ENCODE measurements at regions not wholly inside any gene's neighbourhood (a gene's known extent, or its start where the extent isn't known, plus 50 kb on each side); places are given as distances from the start of the nearest gene placed in this dataset.

GRCh38 chr18:61718944-61719343 is 173.9 kb downstream of the RNF152 start:
- H3K27ac ChIP-seq (ENCODE audit: low read depth, low read length), result no peak overlapping the region
- H3K9ac ChIP-seq (ENCODE audit: low read length), result no peak overlapping the region
- H2AFZ ChIP-seq (ENCODE audit: low read depth, low read length, poor library complexity, severe bottlenecking), result no peak overlapping the region
- no TSS peak for BruUV-seq (replicated peaks)
- ChIA-PET POLR2A (no interaction called here), RAD21 (ENCODE audit: low non-redundant PET in 1 of 2, low total read pairs in 2 of 2, uncharacterized antibody in 2 of 2, unreplicated experiment in 2 of 2) (no interaction called here), CTCF (no interaction called here)
- no peaks in the 10 kb centered on the region for H3K79me2 ChIP-seq (ENCODE audit: insufficient read depth, low read length)
- no peaks in the 10 kb centered on the region for H4K20me1 ChIP-seq (ENCODE audit: insufficient read depth)
- peaks cover 21% of the 10 kb centered on the region for H3K27me3 ChIP-seq (ENCODE audit: insufficient read depth, low read length)
- no peak overlapping the region for H3K4me3 ChIP-seq (replicated peaks in 1 of 2; ENCODE audit: low read depth in 1 of 2, low read length in 2 of 2)
- no peaks in the 10 kb centered on the region for H3K9me2 ChIP-seq (ENCODE audit: insufficient read depth)
- DNase-seq (ENCODE audit: low read depth, low spot score) (no peak), ATAC-seq (no peak)
- H3K9me3 ChIP-seq (ENCODE audit: control insufficient read depth in 1 of 2, insufficient read depth in 1 of 2, low read depth in 1 of 2, low read length in 2 of 2), result no peaks in the 10 kb centered on the region
- H3K4me2 ChIP-seq (ENCODE audit: low read length), result no peak overlapping the region
- H3K36me3 ChIP-seq (ENCODE audit: control insufficient read depth in 1 of 2, insufficient read depth in 2 of 2, low read length in 2 of 2), result no peaks in the 10 kb centered on the region
- intact Hi-C loops (cut with micrococcal nuclease), result no loop called here
- no peaks in the 10 kb centered on the region for H3K4me1 ChIP-seq (ENCODE audit: control insufficient read depth in 1 of 2, insufficient read depth in 2 of 2, low read length in 2 of 2)
- TF ChIP-seq EGR1 (IDR thresholded peaks at IDR 0.05; ENCODE audit: low read depth) (no peak), SRF (IDR thresholded peaks at IDR 0.05; ENCODE audit: low read depth) (no peak)

- H3K9me2 ChIP-seq (ENCODE audit: insufficient read depth), result no peaks in the 10 kb centered on the region
Observed at GRCh38 chr18:61714421-61714820, 178.4 kb downstream of the RNF152 start.

More at GRCh38 chr18:61714421-61714820, 178.4 kb downstream of the RNF152 start:
- TF ChIP-seq ZNF274 (IDR thresholded peaks at IDR 0.05; ENCODE audit: low read depth, low read length), result no peak
- TF ChIP-seq TCF7L2 (IDR thresholded peaks at IDR 0.05; ENCODE audit: borderline replicate concordance, extremely low read depth, insufficient read depth, insufficient read length), result no peak
- TF ChIP-seq ATF3 (IDR thresholded peaks at IDR 0.05), result no peak
- TF ChIP-seq ZBTB33 (IDR thresholded peaks at IDR 0.05; ENCODE audit: extremely low read depth, insufficient replicate concordance, low read length), result no peak
- no peak for TF ChIP-seq POLR2AphosphoS5 (IDR thresholded peaks at IDR 0.05; ENCODE audit: low read depth, low read length)
- ChIA-PET POLR2A (no interaction called here), CTCF (no interaction called here), RAD21 (ENCODE audit: low non-redundant PET in 1 of 2, low total read pairs in 2 of 2, uncharacterized antibody in 2 of 2, unreplicated experiment in 2 of 2) (no interaction called here)
- no peak overlapping the region for H3K9ac ChIP-seq (ENCODE audit: low read length)
- no peaks in the 10 kb centered on the region for H3K36me3 ChIP-seq (ENCODE audit: control insufficient read depth in 1 of 2, insufficient read depth in 2 of 2, low read length in 2 of 2)
- no peak overlapping the region for H3K4me3 ChIP-seq (replicated peaks in 1 of 2; ENCODE audit: low read depth in 1 of 2, low read length in 2 of 2)
- H3K4me1 ChIP-seq (ENCODE audit: control insufficient read depth in 1 of 2, insufficient read depth in 2 of 2, low read length in 2 of 2), result no peaks in the 10 kb centered on the region
- H3K9me3 ChIP-seq (ENCODE audit: control insufficient read depth in 1 of 2, insufficient read depth in 1 of 2, low read depth in 1 of 2, low read length in 2 of 2), result no peaks in the 10 kb centered on the region
- no peak for ATAC-seq
- intact Hi-C loops (cut with micrococcal nuclease), result no loop called here
- peaks cover under 1% of the 10 kb centered on the region; the same call in 1 of the 2 replicates for H3K27me3 ChIP-seq (ENCODE audit: insufficient read depth, low read length)
- no peak overlapping the region for H3K4me2 ChIP-seq (ENCODE audit: low read length)
- BruUV-seq (replicated peaks), result no TSS peak
- H4K20me1 ChIP-seq (ENCODE audit: insufficient read depth), result no peaks in the 10 kb centered on the region
- no peaks in the 10 kb centered on the region for H3K79me2 ChIP-seq (ENCODE audit: insufficient read depth, low read length)
- no peak overlapping the region for H3K27ac ChIP-seq (ENCODE audit: low read depth, low read length)
- H2AFZ ChIP-seq (ENCODE audit: low read depth, low read length, poor library complexity, severe bottlenecking), result no peak overlapping the region
- DNase-seq (ENCODE audit: low read depth, low spot score), result no peak

Data from HCT116 (cell line).